Activated T-cell treated with anti-CD3 and anti-CD28 coated beads for 24 hours (primary cell): ENCODE measurements at regions not wholly inside any gene's neighbourhood (a gene's known extent, or its start where the extent isn't known, plus 50 kb on each side); places are given as distances from the start of the nearest gene placed in this dataset.

Experiments
- DNase-seq: peaks from one replicate; pipeline ENCODE4 v3.0.0-alpha.2; 2020; ENCODE audit warnings: low read depth

DNA sequence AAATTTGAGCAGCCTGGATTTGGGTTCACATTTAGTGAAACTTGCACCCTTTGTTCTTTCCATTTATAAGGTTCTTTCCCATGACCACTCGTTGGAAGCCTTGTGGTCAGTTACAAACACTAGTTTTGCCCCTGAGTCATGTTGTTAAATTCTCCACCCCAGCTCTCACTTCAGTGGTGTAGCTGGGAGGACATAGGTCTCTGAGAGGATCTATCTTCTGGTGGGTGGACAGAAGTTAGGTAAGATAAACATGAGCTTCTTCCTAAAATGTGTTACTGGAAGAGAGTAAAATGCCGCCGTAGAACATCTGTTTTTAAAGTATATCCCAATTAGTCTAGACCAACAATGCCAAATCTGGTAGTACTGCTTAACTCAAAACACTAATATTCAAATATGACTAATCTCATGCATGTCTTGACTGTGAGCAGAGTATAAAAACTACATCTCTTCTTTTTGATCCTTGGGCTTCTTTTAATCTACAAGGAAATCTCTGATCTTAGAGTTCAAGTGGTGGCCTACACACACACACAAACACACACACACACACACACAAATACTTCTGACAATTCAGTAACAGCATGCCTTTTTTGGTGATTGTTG, 162.6 kb upstream of the FN1 start:
- no peak for DNase-seq

GRCh38 chr2:215597577-215597976, 161.7 kb upstream of the FN1 start:
- DNase-seq = no peak

GRCh38 chr2:215594766-215595165, 158.9 kb upstream of the FN1 start:
- no peak for DNase-seq

DNA sequence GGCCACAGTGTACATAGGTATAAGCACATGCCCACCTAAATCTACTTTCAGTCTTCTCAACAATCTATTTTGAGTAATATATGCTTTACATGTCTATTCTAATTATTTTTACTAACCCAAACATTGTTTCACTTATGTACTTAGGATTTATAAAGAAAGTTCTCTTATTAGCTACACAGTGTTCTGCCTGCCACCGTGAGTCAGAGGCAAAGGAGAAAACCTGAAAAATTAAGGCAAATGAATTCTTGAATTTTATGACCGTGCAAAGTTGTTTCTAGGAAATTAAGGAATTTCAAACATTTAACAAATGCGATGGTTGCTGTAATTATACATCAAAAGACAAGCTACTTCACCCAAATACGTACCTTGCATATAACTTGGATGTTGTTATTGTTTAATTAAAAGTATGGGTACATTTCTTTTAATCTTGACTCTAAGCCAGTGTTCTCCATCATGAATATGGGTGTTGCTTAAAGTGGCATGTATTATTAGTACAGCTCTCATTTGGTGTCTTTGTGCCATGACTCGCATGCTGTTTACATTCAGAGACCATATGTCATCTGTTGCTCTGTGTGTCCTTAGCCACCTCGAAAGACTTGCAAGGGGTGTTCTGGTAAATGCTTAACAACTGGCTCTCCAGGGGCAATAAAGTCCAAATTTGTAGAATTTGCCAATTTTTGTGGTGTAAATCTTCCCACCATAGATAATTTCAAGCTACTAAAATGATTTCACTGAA, 154.3 kb upstream of the FN1 start:
- DNase-seq = no peak

DNA sequence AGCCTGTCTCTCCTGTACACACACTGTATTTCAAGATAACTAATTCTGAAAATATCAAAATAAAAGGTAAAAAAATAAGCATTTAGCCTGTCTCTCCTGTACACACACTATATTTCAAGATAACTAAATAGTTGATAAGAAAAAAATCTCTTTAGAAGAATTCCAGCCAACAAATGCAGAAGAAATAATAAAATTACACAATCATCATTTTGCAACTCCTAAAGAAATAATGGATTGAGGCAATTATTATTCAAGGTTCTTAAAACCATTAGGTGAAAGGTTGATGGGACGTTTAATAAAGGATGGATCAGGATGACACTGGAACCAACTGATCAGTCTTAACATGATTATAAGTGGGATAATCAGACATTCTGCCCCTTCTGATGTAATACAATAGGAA, 148.0 kb upstream of the FN1 start:
- no peak for DNase-seq

DNA sequence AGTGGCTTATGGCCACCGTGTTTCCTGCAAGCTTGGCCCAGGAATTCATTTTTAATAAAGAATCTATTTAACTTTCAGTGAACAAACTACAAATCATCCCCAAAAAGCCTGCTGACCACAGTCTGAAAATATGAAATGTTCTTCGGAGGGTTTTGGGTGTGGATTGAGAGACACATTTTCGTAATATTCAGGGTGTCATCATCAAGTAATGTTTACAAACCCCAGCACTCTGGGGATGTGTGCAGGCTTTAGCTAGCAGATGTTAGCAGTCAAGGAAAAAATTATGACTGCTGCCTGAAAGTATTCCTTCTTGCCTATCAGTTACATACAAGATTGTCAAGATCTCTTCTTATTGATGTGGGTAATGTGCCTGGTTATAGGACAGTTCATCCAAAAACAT, 143.9 kb upstream of the FN1 start:
- no peak for DNase-seq

DNA sequence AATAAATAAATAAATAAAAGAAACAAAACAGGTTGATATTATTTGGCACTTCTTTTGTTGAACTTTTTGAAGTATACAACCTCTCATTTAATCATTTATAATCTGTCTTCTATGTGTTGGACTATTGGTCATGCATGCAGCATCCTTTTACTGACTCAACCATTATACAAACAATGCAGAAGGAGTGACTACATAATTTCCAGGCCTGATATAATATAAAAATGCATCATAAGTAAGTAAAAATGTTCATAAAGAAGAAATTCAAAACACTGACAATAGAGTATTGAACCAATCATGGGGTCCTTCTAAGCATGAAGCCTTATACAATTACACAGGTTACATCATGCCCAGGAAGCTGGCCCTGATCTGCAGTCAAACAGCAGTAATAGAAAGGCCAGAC, 141.5 kb upstream of the FN1 start:
- DNase-seq = no peak

DNA sequence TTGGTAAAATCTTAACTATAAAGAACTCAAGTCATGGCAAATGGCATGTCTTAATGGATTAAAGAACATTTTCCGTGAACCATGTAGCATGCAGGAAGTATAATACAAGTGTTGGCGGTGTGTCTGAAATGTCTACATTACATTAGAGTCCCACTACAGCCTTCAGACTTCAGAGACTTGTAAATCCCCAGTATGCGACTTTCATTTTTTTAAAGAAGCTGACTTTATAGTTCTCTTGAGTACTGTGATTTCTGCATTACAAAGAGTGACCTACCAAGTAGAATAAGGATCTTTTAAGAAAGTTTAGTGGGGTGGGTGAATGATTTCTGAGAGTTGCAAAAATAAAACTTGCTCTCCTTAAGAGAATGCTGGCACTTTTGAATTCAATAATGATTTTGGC, 140.7 kb upstream of the FN1 start:
- DNase-seq = no peak

GRCh38 chr2:215573496-215573895, 137.6 kb upstream of the FN1 start:
- DNase-seq = no peak

DNA sequence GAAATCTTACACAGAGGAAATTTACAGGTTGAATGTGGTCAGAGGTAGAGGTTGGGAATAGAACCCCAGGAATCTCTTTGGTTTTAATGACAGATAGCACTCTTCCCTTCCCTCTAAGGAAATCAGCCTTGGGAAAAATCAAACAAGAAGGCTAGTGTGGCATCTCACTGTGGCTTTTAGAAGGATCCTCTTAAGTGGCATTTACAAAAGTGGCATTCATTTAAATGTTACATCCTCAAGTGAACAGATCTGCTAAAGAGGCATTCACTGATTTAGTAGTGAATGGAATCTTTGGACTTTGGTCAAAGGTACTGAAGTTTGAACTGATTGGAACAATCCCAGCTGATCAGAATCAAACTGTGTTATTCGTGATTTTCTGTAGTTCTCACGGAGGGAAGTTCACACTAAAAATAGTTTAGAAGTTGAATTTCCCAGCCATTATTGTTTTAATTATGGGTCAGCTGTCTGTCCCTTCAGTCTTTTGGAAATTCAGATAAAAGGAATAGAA, 136.5 kb upstream of the FN1 start:
- DNase-seq = no peak

DNA sequence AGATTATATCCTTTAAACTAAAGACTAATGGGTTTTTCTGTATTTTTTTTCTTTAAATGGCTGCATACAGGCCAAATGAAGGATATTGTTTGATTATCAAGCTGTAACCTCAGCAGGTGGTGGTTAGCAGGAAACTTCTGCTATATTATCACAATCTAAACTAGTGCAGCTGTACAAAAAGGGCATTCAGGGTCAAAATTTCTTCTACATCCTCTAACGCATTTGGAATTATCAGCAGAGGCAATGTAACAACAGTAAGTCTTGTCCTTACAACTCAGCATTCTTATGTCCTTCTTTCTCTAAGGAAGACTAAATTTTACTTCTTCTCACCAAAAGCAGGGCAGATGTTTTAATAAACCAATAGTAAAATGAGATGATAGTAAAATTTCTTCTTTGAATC, 135.8 kb upstream of the FN1 start:
- no peak for DNase-seq

- DNase-seq = no peak
Observed at GRCh38 chr2:215567504-215567903, 131.6 kb upstream of the FN1 start.

GRCh38 chr2:215565897-215566296, 130.0 kb upstream of the FN1 start:
- DNase-seq = no peak

DNA sequence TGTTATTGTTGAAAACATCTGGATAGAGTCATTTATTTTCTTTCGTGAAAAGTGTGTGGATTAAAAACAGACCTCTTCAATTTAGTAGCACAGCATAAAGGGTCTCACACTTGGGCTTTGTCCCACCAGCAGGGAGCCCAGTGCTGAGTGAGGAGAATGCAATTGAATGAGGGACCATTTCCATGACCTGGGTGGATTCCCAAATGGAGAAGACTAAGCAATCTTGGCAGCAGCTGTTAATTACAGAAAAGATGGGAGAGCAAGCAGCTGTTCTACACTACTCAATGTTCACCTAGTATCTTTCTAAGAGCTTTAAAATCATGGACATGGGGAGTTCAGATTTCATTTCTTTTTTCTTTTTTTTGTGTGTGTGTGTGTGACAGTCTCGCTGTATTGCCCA, 121.8 kb upstream of the FN1 start:
- no peak for DNase-seq

DNA sequence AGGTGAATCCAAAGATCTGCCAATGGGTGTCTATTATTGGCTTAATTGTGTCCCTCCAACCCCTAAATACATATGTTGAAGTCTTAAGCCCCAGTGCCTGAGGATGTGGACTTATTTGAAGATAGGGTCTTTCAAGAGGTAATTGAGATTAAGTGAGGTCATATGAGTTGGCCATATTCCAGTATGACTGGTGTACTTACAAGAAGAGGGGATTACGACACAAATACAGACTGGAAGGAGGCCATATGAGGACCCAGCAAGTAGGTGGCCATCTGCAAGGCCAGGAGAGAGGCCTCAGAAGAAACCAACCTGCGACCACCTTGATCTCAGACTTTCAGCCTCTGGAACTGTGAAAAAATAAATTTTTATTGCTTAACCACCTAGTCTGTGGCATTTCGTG, 121.1 kb upstream of the FN1 start:
- no peak for DNase-seq

DNA sequence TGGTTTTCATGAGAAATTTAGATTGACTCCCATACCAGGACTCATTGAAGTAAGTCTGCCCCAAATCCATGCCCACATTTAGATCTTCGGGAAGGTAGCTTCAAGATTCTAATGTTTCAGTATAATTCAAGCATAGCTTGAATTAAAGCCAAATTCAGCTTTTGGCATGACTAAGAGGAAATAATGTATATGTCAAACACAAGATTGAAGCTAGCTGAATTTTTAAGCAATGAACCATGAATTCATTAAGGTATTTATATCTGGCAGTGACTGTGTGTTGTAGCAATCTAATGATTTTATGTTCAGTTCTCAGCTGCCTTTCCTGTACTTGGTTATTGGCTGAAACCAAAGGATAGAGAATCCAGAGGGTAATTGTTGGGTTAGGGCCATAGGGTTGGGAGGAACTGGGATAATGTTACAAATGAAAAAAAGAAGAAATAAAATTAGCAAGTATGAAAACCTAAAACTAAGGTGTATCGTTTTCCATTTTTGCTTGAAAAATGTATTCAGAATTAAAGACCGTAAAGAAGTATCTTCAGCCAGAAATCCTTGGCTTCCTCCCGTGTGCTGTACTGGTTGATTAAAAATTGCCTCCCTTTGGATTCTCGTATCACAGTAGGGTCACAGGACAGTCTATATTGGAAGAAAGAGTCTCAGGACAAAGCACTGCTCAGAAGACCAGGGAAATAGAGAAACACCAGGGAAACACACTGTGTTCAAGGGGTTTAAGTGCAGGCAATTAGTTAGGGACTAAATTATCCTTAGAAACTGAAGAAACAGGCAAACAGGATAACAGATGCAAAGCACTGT, 119.0 kb upstream of the FN1 start:
- no peak for DNase-seq

GRCh38 chr2:215553946-215554345, 118.1 kb upstream of the FN1 start:
- no peak for DNase-seq

- DNase-seq = no peak
Observed at GRCh38 chr2:215552144-215552580, 116.3 kb upstream of the FN1 start.

GRCh38 chr2:215550331-215550730, 114.5 kb upstream of the FN1 start:
- DNase-seq = no peak

DNA sequence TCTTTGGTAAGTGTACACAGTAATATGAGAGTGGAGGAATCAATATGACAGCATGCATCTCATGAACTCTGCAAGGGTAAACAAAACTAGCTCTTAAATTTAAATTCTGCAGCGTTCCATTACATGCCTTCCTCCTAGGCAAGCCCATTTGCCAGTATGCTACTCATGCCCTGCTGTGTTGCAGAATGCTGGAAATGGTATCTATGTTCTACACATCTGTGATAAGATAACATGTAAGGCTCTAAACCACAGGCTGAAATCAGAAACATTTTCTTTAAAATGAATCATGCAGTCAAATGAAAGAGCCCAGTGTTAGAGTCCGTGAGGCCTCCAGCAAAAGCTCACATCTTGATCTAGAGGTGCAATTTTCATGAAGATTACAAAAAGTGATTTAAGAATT, 112.8 kb upstream of the FN1 start:
- no peak for DNase-seq

GRCh38 chr2:215542690-215543089, 106.8 kb upstream of the FN1 start:
- no peak for DNase-seq

DNA sequence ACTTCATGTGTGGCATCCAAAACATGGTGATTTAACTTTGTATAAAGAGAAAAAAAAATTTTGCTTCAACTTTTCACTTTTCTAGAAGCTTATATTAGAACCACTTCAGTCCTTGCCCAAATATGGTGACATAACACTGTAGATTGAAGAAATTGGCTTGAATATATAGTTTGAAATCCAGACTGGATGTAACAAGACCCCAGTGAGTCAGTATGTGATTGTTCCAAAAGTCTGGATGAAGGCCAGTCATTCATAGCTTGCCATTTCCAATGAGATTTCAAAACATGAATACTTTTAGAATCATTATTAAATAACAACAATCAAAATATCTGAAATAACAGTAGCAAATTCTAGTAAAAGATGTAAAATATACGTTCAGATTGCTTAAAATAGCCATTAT, 104.8 kb upstream of the FN1 start:
- no peak for DNase-seq

DNA sequence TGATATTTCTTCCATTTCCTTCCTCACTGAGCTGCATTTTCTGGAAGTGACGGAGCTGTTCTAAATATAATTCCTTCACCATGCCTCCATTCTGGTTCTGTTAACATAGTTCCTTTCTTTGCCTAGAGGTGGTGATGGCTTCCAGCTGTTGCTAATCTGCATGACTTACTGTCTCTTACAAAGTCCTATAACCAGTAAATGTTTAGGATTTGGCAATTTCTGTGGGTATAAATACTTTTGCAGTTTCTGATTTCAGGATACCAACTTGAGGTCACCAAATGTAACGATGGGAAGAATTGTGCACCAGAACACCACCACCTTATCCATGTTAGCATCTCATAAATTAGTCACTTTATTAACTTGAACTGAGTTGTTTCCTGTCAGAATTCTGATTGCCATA, 101.7 kb upstream of the FN1 start:
- DNase-seq = no peak
